HG03139 (cell line): ENCODE measurements at regions not wholly inside any gene's neighbourhood (a gene's known extent, or its start where the extent isn't known, plus 50 kb on each side); places are given as distances from the start of the nearest gene placed in this dataset.
"Not testable (repeated sequence)": the region's sequence is repeated elsewhere in the genome, so short reads cannot be mapped to it uniquely, and the experiment has no call there.

Experiments used
- ATAC-seq: cut with Tn5 transposase; IDR thresholded peaks from one replicate; pipeline ENCODE4 v1.9.1; 2021; ENCODE audit not compliant: unreplicated experiment

DNA sequence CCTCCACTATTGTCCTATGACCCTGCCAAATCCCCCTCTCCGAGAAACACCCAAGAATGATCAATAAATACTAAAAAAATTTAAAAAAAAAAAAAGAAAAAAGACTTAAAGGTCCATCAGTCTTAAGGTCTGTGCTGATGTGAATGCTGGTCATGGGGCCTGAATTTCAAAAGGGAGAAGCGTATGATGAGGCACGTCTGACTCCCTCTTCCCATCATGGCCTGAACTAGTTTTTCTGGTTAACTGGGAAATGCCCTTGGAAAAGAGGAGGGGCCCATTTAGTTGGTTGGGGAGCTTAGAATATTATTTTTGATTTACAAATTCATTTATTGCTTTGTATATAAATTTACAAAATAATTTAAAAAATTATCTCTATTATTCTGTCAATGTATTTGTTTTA is 291.0 kb upstream of the CDH19 start:
- ATAC-seq: no peak

DNA sequence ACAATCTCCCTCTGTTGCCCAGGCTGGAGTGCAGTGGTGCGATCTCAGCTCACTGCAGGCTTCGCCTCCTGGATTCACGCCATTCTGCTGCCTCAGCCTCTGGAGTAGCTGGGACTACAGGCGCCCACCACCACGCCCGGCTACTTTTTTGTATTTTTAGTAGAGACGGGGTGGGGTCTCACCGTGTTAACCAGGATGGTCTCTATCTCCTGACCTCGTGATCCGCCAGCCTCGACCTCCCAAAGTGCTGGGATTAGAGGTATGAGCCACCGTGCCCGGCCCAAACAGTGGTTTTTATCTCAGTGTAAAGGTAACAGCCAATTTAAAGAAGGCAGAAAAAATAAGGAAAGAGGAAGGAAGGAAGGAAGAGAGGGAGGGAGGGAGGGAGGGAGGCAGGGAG is 288.5 kb upstream of the CDH19 start:
- not testable (repeated sequence) for ATAC-seq

DNA sequence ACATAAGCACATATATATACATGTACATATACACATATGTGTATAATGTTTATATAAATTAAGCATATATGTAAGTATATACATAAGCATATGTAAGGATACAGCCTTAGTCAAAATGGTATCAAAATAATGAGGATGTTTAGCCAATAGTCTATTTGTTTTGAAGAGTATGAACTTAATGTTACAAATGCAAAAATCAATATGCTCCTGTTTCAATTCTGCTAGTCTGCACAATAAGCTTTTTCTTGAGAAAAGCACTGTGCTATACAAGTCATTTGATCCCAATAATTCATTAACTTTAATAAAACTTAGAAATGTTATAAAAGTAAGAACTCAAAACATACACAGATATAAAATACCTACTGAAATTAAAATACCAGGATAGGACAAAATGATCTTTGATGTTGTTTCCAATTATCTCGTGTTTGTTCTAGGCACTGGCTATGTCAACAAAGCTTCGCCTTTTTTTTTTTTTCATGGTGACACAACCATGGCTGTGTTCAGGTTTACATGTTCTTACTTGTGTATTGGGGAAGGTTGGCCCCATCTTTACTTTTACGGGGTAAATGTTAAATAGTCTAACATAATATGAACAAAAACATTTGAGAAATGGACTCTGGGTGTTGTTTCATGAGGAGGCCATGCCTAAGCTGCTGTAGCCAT is 271.1 kb upstream of the CDH19 start:
- no peak for ATAC-seq

DNA sequence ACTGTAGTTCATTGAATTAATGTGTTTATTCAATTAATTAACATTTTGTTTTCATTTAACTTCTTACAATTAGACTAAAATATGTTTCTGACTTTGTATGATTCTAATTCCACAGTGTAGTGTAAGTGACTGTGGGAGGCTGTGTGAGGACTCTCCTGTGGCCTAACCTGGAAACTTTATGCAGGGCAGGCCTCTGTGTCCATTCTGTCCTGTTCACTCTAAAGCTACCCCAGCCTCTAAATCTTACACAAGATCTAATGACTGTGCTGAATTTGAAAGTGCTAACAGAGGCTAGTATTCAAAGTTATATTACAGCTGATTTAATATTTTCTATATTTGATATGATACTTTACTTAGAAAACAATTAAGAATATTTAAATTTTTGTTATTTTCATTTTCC is 270.5 kb upstream of the CDH19 start:
- no peak for ATAC-seq

DNA sequence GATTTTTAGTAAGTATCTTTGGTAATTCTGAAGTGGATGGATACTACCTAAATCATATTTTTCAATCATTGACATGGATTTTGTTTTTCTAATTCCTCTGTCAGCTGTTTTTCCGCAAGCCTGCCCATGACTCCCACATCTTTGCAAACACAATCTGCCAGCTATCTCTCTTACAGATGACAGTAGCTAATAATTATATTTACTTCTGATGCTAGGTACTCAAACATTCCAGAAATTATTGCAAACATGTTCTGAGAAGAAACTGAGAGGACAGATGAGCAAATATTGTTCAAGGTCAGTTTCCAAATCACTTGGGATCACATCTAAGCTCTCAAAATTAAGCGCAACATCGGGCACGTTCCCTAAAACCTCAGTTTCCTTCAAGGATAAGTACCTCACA is 270.0 kb upstream of the CDH19 start:
- ATAC-seq: no peak

DNA sequence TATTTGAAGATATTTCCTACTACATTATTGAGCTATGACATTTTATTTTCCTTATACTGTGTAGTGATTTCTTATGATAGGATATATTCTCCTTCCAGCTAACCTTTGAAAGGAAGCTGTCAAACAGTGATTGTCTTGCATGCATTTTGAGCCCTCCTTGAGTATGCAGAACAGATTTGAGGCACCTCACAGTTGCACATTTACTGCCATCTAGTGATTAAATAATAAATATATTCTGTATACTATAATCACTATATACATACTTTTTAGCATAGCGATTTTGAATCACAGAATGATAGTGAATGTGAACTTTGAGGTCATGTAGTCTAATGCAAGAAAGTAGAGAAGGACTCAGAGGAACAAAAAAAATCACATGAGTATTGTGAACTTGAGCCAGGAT is 268.4 kb upstream of the CDH19 start:
- no peak for ATAC-seq

DNA sequence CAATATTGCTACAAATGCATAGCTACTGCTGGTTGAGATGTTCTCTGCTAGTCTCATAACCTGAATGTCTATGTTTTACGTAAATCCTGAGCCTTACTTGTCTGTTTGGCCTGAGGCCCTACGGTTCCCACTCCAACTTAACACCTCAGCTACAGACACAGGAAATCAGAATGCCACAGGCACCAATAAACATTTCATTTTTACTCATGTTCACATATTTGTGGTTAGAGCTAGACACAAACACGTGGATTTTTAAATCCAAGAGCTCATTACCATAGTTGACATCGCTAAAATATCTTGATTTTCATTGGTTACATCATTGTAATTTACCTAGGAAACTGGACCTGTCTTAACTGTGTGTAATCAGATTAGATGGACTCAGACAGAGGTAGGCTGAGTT is 263.8 kb upstream of the CDH19 start:
- ATAC-seq: no peak

DNA sequence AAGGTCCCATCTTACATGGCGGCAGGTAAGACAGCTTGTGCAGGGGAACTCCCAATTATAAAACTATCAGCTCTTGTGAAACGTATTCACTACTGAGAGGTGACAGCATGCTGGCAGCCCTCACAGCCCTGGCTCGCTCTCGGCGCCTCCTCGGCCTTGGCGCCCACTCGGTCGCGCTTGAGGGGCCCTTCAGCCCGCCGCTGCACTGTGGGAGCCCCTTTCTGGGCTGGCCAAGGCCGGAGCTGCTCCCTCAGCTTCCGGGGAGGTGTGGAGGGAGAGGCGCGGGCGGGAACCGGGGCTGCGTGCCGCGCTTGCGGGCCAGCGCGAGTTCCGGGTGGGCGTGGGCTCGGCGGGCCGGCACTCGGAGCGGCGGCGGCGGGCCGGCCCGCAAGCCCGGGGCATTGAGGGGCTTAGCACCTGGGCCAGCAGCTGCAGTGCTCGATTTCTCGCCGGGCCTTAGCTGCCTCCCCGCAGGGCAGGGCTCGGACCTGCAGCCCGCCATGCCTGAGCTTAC is 262.6 kb upstream of the CDH19 start:
- ATAC-seq: not testable (repeated sequence)

DNA sequence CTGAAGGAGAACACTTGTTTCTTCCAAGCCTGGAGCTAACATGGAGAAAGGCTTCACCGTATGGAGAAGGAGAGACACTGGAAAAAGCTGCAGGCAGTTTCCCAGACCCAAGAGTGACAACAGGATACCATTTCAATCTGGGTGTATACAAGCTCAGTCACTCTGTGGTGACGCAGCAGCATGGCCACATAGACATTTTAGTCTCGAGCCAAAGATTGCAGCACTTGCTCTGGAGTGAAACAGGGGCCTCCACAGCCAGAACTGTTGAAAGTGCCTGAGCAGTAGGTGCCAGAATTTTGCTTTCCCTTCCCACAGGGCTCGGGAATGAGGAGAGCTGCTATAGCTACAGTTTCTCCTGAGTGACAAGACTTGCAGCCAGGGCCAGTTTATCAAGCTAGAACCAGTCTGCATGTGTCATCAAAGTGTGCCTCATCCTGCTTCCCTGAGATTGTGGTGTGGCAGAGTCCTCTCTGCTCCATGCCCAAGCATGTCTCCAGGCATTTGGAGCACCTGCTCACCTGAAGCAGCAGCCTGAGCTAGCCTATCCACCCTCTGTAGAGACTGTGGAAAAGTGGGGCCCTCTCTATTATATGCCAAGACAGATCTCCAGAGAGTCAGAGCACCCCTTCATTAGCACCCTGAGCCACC is 234.6 kb upstream of the CDH19 start:
- no peak for ATAC-seq

DNA sequence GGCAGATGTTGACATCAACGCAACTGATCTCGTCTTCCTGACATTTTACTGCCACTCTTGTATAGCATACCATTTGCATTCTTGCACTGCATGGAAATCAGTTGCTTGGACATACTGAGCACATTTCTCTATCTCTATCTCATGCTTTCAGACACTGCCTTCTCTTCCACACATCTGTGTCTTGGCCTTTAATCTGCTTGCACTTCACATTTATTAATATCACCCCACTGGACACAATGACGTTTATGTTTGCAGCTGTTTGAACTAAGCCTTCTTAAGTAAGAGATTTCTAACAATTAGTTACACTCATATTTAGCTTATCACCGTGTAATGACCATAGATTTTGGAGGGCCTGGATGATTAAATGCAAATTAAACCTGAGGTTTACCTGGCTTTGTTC is 229.8 kb upstream of the CDH19 start:
- no peak for ATAC-seq

DNA sequence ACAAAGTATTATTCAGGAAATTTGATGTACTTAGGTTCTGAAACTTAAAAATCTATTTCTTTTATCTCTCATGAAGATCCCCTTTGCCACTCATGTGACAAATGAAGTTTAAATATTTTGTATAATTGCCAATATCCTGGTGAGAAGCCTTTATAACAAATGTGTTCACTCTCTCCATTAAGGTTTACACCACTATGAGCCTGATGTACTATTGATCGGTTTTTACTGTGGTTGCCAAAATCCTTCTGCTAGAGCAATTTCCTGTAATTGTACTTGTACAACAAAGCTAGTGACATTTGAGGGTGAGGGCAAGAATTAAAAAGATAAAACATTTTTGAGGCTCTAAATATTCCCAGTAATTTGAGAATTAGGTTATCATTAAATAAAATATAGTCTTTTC is 222.3 kb upstream of the CDH19 start:
- no peak for ATAC-seq

DNA sequence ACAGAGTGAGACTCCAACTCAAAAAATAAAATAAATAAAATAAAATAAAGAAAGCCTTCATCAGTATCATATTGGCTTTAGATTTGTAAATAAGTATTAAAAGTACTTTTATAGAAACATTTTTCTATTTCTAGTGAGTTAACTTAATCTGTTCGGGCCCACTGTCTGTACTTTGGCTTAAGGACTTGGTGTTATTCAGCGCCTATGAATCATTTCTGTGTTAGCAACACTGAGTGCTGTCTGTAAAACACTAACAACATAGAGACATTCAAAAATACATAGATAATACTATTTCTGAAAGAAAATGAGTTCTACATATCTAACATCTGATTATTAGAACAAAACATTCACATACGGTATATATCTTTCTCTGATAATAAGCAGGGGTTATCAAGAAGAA is 221.5 kb upstream of the CDH19 start:
- ATAC-seq: no peak

DNA sequence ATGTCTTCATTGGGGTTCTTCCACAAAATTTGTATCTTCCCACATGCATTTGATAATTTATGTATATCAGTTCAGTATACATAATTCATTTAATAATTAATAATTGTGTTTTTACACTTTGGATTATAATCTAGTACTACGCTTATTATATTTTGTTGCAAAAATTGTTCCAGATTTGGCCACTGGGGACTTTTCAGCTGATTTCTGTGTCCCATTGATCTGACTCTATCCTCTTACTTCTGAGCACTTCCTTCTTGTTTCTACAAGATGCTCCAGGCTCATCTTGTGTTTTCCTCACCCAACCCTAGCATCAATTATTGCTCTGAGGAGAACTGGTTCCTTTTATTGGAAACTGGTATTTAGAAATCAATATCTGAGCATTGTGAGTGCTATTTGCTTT is 215.3 kb upstream of the CDH19 start:
- no peak for ATAC-seq

DNA sequence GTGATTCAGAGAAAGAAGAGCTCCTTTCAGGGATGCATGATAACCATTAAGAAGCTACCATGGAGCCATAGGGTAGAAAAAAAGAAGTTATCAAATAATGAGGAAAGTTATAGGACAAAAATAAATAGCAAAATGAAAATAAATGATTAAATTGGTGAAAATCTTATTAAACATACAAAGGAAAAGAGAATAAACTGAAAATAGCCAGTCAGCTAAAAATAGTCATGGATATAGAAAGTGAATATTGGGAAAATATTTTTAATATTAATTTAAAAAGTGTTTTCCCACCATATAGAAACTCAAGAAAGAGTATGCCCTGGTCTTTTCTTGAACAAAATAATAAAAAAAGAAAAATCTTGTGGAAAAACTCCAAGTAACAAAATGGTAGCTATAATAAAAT is 209.2 kb upstream of the CDH19 start:
- ATAC-seq: no peak

DNA sequence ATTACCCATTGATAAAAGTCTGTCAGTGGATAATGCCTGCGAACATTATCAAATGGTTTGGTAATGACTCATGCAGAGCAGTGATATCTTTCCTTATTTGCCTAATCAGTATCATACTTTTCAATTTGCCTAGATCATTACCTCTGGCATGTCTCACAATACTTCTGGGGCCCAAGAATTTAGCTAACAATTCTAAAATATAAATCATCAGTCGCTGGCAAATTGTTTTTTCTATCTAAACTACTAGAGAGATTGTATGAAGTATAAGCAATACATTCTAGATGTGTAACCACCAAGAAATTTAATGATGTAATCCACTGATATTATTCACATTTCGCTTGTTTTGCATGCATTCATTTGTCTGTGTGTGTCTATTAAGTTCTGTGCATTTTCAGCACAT is 191.2 kb upstream of the CDH19 start:
- ATAC-seq: no peak

DNA sequence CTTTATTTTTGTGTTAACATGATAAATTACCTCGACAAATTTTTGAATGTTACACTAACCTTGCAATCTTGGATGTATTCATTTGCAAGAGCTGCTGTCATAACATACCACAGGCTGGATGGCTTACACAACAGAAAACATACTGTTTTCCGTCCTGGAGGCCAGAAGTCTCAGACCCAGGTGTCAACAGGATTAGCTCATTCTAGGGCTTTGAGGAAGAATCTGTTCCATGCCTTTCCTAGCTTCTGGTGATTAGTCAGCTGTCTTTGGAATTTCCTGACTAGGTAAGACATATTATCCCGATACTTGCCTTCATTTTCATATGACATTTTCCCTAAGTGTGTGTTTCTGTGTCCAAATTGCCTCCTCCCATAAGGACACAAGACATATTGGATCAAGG is 188.6 kb upstream of the CDH19 start:
- ATAC-seq: no peak

DNA sequence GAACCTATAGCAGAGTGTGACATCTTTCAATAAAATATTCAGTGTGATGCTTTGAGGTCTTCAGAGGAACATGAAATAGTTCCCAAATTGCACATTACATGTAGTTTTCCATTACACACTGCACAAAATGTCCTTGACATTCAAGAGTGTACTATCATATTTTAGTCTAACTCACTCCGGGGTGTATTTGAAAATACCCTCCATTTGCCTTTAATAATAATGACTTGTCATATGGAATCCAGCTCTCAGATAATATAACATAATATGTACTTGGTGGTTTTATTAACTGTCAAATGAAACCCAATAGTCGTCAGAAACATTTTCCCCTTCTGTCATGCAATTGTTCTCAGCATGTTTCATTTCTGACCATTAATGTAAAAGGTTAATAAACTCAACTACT is 176.7 kb upstream of the CDH19 start:
- no peak for ATAC-seq

DNA sequence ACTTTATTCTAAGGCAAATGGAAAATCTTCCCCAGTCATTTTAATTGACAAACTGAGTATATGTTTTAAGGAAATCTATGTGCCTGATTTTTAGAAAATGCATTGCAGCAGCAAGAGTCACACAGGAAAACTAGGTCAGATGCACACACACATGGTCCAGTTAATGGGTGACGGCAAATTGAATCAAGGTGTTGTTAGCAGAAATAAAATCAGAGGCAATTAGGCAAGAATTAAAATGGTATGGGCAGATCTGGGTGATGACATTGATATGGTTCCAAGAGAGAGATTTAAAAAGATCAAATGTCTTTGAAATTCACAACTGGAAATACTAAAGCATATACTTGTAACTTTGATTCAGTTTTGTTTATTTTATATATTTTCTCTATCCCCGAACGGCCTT is 174.2 kb upstream of the CDH19 start:
- no peak for ATAC-seq

DNA sequence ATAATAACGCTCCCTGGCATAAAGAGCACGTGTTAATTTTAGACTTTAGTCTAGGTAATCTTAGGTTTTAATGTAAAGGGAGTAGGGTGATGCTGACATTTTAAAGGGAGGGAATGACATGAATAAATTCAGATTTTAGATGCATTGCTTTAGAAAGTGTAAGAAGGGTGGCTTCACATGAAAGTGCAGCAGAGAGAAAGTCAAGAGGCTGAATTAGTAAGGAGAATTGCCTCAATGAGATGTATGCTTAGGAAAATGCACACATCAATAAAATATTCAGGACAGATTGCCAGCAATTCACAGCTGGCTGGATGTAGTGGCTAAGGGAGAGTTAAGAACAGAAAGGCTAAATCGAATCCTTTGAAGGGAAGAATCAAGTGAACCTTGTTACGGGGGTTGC is 165.5 kb upstream of the CDH19 start:
- ATAC-seq: no peak

DNA sequence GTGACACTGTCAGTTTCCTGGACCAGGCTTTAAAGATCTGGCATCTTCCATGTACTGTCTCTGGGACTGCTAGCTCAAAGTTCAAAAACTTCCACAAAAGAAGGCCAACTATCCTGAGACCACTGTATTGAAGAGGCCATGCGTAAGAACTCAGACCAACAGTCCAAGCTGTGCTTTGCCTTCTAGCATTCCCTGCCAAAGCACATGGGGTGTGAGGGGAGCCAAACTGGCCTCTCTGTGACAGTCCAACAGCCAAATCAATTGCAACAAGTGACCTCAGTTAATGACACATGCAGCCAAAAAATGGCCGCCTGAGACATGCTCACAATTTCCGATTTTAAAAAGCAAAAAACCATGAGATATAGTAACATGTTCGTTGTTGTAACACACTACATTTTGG is 160.3 kb upstream of the CDH19 start:
- ATAC-seq: no peak

DNA sequence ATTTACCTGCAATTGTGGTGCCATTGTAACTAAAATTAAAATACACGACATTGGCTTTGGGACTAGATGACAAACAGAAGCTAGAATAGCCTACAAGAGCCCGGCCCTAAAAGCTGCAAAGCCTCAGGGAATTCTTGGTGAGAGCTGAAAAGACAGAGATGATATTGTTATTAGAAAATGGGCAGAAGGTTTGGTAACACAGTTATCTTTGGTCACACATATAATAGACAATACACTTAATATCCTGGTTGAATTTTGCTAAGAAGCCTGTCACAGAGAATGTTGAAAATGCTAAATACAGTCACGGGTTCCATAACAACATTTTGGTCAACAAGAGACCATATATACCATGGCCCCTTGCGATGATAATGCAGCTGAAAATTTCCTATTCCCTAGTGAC is 157.3 kb upstream of the CDH19 start:
- no peak for ATAC-seq

DNA sequence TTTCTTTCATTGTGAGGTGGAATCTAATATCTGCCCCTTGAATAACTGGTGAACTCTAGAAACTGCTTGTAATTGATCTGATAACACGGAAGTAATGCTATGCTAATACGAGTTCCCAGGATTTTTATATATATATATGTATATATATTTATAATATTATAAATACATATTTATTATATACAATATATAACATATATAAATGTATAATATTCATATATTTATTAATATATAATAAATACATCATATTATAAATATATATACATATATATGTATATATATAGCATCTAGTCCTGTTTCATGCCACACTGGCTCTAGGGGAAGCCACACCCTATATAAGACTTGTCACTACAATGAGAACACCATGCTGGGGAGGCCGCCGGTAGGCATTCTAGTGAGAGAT is 156.7 kb upstream of the CDH19 start:
- ATAC-seq: no peak
